Ascending aorta (tissue), 2 donors: ENCODE measurements at regions not wholly inside any gene's neighbourhood (a gene's known extent, or its start where the extent isn't known, plus 50 kb on each side); places are given as distances from the start of the nearest gene placed in this dataset.

Experiments
- DNase-seq, 2 donors: peaks; one replicate each; pipeline ENCODE4 v3.0.0-alpha.2; 2019; ENCODE audit warnings: low spot score in 2 of 2
- H3K27ac ChIP-seq, 2 donors: fragments of 200-600 bp; sonication (generic); one replicate each; pipeline ENCODE4 v1.5.1; 2016 to 2017; ENCODE audit warnings: mild to moderate bottlenecking in 1 of 2
- H3K27me3 ChIP-seq: fragments of 200-600 bp; sonication (generic); one replicate; pipeline ENCODE4 v1.5.1; 2017
- H3K36me3 ChIP-seq, 2 donors: fragments of 200-600 bp; sonication (generic); one replicate each; pipeline ENCODE4 v1.5.1; 2016
- H3K4me1 ChIP-seq, 2 donors: fragments of 200-600 bp; sonication (generic); one replicate each; pipeline ENCODE4 v1.5.1; 2016 to 2017; ENCODE audit warnings: mild to moderate bottlenecking in 1 of 2
- H3K4me3 ChIP-seq, 2 donors: fragments of 200-600 bp; sonication (generic); one replicate each; pipeline ENCODE4 v1.5.1; 2016 to 2017; ENCODE audit warnings: mild to moderate bottlenecking in 1 of 2
- H3K9me3 ChIP-seq, 2 donors: fragments of 200-600 bp; sonication (generic); one replicate each; pipeline ENCODE4 v1.5.1; 2016
- CTCF ChIP-seq, 3 experiments: fragments of 200-600 bp in 2 of 3; fragments of 450-650 bp in 1 of 3; sonication (generic) in 2 of 3; IDR thresholded peaks; one replicate each; pipeline ENCODE4 v1.5.1; 2016 to 2019; ENCODE audit warnings: antibody characterized with exemption in 3 of 3, mild to moderate bottlenecking in 1 of 3, moderate library complexity in 1 of 3
- intact Hi-C: fragments of 100-400 bp; cut with DNase I; formaldehyde crosslinking; loops from one replicate; pipeline ENCODE4 v1.15.1; 2023

DNA sequence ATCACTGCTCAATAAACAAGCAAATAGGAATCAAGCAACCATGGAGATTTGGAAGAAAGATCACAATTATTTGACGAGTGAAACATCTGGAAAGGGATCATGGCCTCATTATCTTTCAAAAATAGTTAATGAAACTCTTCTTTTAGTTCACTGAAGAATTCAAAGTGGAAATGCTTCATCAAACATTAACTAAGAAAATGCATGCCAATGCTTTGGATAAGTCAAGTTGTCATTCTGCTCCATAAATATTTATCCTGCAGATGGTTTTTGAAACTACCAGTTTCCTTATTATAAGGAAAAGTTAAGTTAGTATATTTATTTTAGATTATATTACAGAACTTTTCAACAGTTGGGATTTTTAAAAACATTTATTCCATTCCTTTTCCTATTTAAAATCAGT lies 206.5 kb upstream of the ADGRL2 start:
- Histone ChIP-seq H3K27ac (no peak overlapping the region), H3K36me3 (no peaks in the 10 kb centered on the region), H3K4me3 (no peak overlapping the region), H3K4me1 (no peaks in the 10 kb centered on the region), H3K27me3 (no peaks in the 10 kb centered on the region), H3K9me3 (no peaks in the 10 kb centered on the region)
- intact Hi-C loops: no loop called here
- TF ChIP-seq CTCF (IDR thresholded peaks at IDR 0.05): no peak
- no peak for DNase-seq

DNA sequence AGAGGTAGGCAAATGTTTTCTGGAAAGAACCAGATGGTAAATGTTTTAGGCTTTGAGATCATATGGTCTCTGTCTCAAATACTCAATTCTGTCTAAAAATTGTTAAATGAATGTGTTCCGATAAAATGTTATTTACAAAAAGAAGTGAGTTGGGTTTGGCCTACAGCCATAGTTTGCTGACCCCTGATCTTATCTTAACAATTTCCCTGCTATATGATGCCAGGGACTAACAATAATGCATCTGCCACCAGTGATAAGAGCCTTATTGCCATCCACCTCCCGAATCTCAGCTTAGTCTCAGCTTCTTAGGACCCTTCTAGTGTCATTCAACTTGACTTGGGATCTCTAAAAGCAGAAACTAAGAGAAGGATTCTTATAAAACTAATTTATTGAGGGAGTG lies 208.5 kb upstream of the ADGRL2 start:
- no peaks in the 10 kb centered on the region for H3K27me3 ChIP-seq
- intact Hi-C loops: no loop called here

GRCh38 chr1:81590171-81590570 lies 210.6 kb upstream of the ADGRL2 start:
- Histone ChIP-seq H3K27ac (no peak overlapping the region), H3K36me3 (no peaks in the 10 kb centered on the region), H3K27me3 (no peaks in the 10 kb centered on the region), H3K9me3 (no peaks in the 10 kb centered on the region), H3K4me1 (no peaks in the 10 kb centered on the region), H3K4me3 (no peak overlapping the region)
- intact Hi-C loops: no loop called here
- TF ChIP-seq CTCF (IDR thresholded peaks at IDR 0.05): no peak
- DNase-seq: no peak

More for the DNA sequence above, 208.5 kb upstream of the ADGRL2 start:
- no peak for DNase-seq
- no peaks in the 10 kb centered on the region for H3K36me3 ChIP-seq
- H3K4me3 ChIP-seq: no peak overlapping the region
- TF ChIP-seq CTCF (IDR thresholded peaks at IDR 0.05): no peak
- no peaks in the 10 kb centered on the region for H3K4me1 ChIP-seq
- H3K27ac ChIP-seq: no peak overlapping the region
- H3K9me3 ChIP-seq: no peaks in the 10 kb centered on the region

DNA sequence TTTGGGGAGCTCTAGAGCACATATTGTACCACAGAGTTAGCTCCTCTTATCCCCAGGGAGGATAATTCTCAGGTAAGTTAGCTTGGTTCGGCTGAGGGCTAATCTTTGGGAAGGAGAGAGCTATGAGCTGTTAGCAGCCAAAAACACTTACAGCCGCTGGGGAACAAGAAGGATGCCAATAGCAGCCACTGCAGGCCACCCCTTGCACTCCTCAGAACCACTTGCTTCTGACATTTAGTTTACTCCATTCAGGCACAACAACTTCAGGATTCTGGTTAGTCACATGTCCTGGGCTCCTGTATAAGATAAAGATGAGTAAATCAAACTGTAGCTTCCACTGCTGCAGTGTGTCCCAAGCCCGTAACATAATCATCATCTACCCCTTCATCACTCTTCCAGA lies 212.6 kb upstream of the ADGRL2 start:
- Histone ChIP-seq H3K36me3 (no peaks in the 10 kb centered on the region), H3K9me3 (no peaks in the 10 kb centered on the region), H3K27ac (no peak overlapping the region), H3K27me3 (no peaks in the 10 kb centered on the region), H3K4me1 (no peaks in the 10 kb centered on the region), H3K4me3 (no peak overlapping the region)
- DNase-seq: no peak
- TF ChIP-seq CTCF (IDR thresholded peaks at IDR 0.05): no peak
- intact Hi-C loops: no loop called here

DNA sequence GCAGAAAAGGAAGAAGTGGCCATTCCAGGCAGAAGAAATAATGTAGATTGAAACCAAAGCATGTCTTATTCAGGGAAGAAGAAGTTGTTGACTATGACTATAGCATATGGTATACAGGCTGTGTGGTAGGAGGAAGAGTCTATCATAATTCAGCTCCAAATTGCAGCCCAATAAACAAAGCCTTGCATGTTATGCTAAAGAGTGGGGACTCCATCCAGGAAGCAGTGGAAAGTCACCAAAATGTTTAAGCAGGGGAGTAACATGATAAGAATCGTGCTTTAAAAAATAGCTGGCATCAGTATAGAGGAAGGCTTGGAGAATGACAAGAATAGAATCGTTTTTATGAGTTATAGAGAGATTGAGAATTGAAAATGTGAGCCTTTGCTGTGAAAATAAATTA lies 213.3 kb upstream of the ADGRL2 start:
- intact Hi-C loops: no loop called here
- H3K4me3 ChIP-seq: no peak overlapping the region
- no peaks in the 10 kb centered on the region for H3K4me1 ChIP-seq
- no peaks in the 10 kb centered on the region for H3K9me3 ChIP-seq
- no peak overlapping the region for H3K27ac ChIP-seq
- H3K36me3 ChIP-seq: no peaks in the 10 kb centered on the region
- no peak for TF ChIP-seq CTCF (IDR thresholded peaks at IDR 0.05)
- H3K27me3 ChIP-seq: no peaks in the 10 kb centered on the region
- no peak for DNase-seq

GRCh38 chr1:81585371-81585770 lies 215.4 kb upstream of the ADGRL2 start:
- H3K4me1 ChIP-seq: no peaks in the 10 kb centered on the region
- intact Hi-C loops: no loop called here
- H3K27me3 ChIP-seq: no peaks in the 10 kb centered on the region
- H3K36me3 ChIP-seq: no peaks in the 10 kb centered on the region
- TF ChIP-seq CTCF (IDR thresholded peaks at IDR 0.05): no peak
- no peak overlapping the region for H3K4me3 ChIP-seq
- no peak overlapping the region for H3K27ac ChIP-seq
- H3K9me3 ChIP-seq: no peaks in the 10 kb centered on the region
- no peak for DNase-seq
